ENCODE measurements at regions not wholly inside any gene's neighbourhood (a gene's known extent, or its start where the extent isn't known, plus 50 kb on each side); places are given as distances from the start of the nearest gene placed in this dataset.

- no peak overlapping the region for H3K4me3 ChIP-seq (ENCODE audit: low read depth, low read length)
- TF ChIP-seq, protein P1, sequence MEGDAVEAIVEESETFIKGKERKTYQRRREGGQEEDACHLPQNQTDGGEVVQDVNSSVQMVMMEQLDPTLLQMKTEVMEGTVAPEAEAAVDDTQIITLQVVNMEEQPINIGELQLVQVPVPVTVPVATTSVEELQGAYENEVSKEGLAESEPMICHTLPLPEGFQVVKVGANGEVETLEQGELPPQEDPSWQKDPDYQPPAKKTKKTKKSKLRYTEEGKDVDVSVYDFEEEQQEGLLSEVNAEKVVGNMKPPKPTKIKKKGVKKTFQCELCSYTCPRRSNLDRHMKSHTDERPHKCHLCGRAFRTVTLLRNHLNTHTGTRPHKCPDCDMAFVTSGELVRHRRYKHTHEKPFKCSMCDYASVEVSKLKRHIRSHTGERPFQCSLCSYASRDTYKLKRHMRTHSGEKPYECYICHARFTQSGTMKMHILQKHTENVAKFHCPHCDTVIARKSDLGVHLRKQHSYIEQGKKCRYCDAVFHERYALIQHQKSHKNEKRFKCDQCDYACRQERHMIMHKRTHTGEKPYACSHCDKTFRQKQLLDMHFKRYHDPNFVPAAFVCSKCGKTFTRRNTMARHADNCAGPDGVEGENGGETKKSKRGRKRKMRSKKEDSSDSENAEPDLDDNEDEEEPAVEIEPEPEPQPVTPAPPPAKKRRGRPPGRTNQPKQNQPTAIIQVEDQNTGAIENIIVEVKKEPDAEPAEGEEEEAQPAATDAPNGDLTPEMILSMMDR (IDR thresholded peaks at IDR 0.05; ENCODE audit: low read depth, low read length) = no peak
These were observed 845.9 kb upstream of the PCDH9 start for GRCh38 chr13:68076046-68076445.

- H3K4me3 ChIP-seq (ENCODE audit: low read depth, low read length) = no peak overlapping the region
- TF ChIP-seq, protein P1 (IDR thresholded peaks at IDR 0.05; ENCODE audit: low read depth, low read length) = no peak
These were observed 836.9 kb upstream of the PCDH9 start for GRCh38 chr13:68066879-68067513.

DNA sequence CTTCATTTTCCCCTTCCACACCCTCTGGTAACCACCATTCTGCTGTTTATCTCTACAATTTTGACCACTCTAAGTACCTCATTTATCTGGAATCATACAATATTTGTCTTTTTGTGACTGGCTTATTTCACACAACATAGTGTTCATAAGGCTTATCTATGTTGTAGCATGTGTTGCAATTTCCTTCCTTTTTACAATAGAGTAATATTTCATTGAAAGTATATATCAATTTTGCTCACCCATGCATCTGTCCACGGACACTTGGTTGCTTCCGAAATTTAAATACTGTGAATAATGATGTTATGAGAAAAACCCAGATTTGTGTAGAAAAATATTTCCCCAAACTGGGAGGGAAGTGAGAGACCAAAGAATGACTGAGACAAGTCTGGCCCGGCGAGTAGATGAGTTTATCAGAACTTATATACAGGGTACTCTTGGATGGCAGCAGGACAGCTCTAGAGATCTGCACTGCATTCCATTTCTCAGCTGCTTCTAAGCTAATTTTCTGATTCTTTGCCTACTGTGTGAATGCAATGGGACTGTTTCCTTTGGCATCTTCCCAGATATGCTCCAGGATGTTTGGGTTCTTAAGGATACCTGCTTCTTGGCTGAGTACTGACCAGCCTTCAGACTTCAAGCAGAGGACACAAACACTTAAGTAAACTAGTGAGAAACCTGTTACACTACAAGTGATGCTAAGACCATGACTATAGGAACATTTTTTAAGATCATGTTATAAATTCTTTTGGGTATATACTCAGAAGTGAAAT, 834.0 kb upstream of the PCDH9 start:
- no peak overlapping the region for H3K4me3 ChIP-seq (ENCODE audit: low read depth, low read length)
- TF ChIP-seq, protein P1 (IDR thresholded peaks at IDR 0.05; ENCODE audit: low read depth, low read length) = no peak

- TF ChIP-seq, protein P1 (IDR thresholded peaks at IDR 0.05; ENCODE audit: low read depth, low read length) = no peak
- H3K4me3 ChIP-seq (ENCODE audit: low read depth, low read length) = no peak overlapping the region
These were observed 833.0 kb upstream of the PCDH9 start for GRCh38 chr13:68063181-68063580.

DNA sequence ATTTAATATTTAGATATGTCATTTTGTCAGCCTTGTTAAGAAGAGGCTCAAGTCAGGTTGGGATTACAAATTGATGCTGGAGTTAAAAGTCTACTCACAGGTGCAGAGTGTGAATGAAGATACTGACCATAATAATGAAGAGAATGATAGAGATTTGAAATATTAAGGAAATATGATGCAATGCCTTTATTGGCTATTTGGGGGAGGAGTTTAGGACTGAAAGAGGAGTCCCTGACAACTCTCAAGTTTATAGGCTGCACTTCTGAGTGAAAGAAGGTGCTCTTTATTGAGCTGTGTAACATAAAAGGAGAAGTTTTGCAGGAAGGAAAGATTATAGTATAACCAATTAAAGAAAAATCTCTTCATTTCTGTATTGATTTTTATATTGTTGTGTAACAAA, 827.7 kb upstream of the PCDH9 start:
- no peak overlapping the region for H3K4me3 ChIP-seq (ENCODE audit: low read depth, low read length)
- TF ChIP-seq, protein P1 (IDR thresholded peaks at IDR 0.05; ENCODE audit: low read depth, low read length) = no peak

- no peak overlapping the region for H3K4me3 ChIP-seq (ENCODE audit: low read depth, low read length)
- TF ChIP-seq, protein P1 (IDR thresholded peaks at IDR 0.05; ENCODE audit: low read depth, low read length) = no peak
These were observed 826.9 kb upstream of the PCDH9 start for GRCh38 chr13:68056816-68057710.

Data from WI38 (cell line).